Neuronal stem cell (in vitro differentiated cells): ENCODE measurements at regions not wholly inside any gene's neighbourhood (a gene's known extent, or its start where the extent isn't known, plus 50 kb on each side); places are given as distances from the start of the nearest gene placed in this dataset.

ENCODE experiments used
- DNase-seq: peaks from one replicate; pipeline ENCODE4 v3.0.0-alpha.2; 2013; ENCODE audit warnings: low spot score
- H2AFZ ChIP-seq: one replicate; pipeline ENCODE4 v1.6.1; 2013; ENCODE audit warnings: mild to moderate bottlenecking, low read length, inconsistent platforms
- H2AK5ac ChIP-seq: 2 replicates; pipeline ENCODE4 v1.6.1; 2013; ENCODE audit warnings: low read depth, mild to moderate bottlenecking, inconsistent platforms, low read length, moderate library complexity, mixed read lengths
- H2BK120ac ChIP-seq: 2 replicates; pipeline ENCODE4 v1.6.1; 2013; ENCODE audit warnings: low read depth, mild to moderate bottlenecking, inconsistent platforms, low read length, moderate library complexity, mixed read lengths
- H2BK12ac ChIP-seq: one replicate; pipeline ENCODE4 v1.6.1; 2013; ENCODE audit warnings: low read length, inconsistent platforms
- H2BK15ac ChIP-seq: 2 replicates; pipeline ENCODE4 v1.6.1; 2013; ENCODE audit warnings: mild to moderate bottlenecking, low read length, inconsistent platforms, mixed read lengths
- H2BK5ac ChIP-seq: one replicate; pipeline ENCODE4 v1.6.1; 2013; ENCODE audit warnings: inconsistent platforms, mild to moderate bottlenecking, low read length, moderate library complexity
- H3K14ac ChIP-seq: one replicate; pipeline ENCODE4 v1.6.1; 2013; ENCODE audit warnings: low read length, inconsistent platforms
- H3K18ac ChIP-seq: 2 replicates; pipeline ENCODE4 v1.6.1; 2013; ENCODE audit warnings: low read length, inconsistent platforms
- H3K23ac ChIP-seq: 2 replicates; pipeline ENCODE4 v1.6.1; 2013; ENCODE audit warnings: low read depth, mild to moderate bottlenecking, mixed read lengths, low read length, inconsistent platforms; ENCODE audit not compliant: poor library complexity
- H3K27ac ChIP-seq: replicated peaks from 3 replicates; pipeline ENCODE4 v1.5.1; 2013; ENCODE audit warnings: low read length, inconsistent platforms
- H3K27me3 ChIP-seq, 3 experiments: 2 replicates each; pipeline ENCODE4 v1.6.1; 2013; ENCODE audit warnings: low read length in 3 of 3, mild to moderate bottlenecking in 2 of 3, inconsistent platforms in 1 of 3, low read depth in 1 of 3, mixed read lengths in 1 of 3, moderate library complexity in 1 of 3; ENCODE audit not compliant: control insufficient read depth in 3 of 3, insufficient read depth in 3 of 3
- H3K36me3 ChIP-seq, 2 donors: replicated peaks in 1 of 2; 2 replicates each; pipeline ENCODE4 v1.6.1; 2013; ENCODE audit warnings: low read length in 2 of 2; ENCODE audit not compliant: control insufficient read depth in 2 of 2, insufficient read depth in 2 of 2
- H3K4ac ChIP-seq: 2 replicates; pipeline ENCODE4 v1.6.1; 2013; ENCODE audit warnings: inconsistent platforms, mild to moderate bottlenecking, low read length, moderate library complexity
- H3K4me1 ChIP-seq, 2 donors: 1 replicate in 1 of 2; 2 replicates in 1 of 2; pipeline ENCODE4 v1.6.1; 2013; ENCODE audit warnings: low read length in 2 of 2, low read depth in 1 of 2; ENCODE audit not compliant: control insufficient read depth in 2 of 2, insufficient read depth in 1 of 2
- H3K4me2 ChIP-seq: one replicate; pipeline ENCODE4 v1.6.1; 2013; ENCODE audit warnings: mild to moderate bottlenecking, low read length, inconsistent platforms; ENCODE audit not compliant: insufficient read depth, poor library complexity, severe bottlenecking
- H3K4me3 ChIP-seq, 2 donors: 2 replicates each; pipeline ENCODE4 v1.5.1; 2013; ENCODE audit warnings: low read length in 2 of 2, mild to moderate bottlenecking in 2 of 2, inconsistent platforms in 1 of 2, moderate library complexity in 1 of 2
- H3K79me1 ChIP-seq: one replicate; pipeline ENCODE4 v1.6.1; 2013; ENCODE audit warnings: low read depth, mild to moderate bottlenecking, inconsistent platforms, low read length, moderate library complexity
- H3K9ac ChIP-seq: one replicate; pipeline ENCODE4 v1.6.1; 2013; ENCODE audit warnings: mild to moderate bottlenecking, low read depth, low read length, inconsistent platforms; ENCODE audit not compliant: poor library complexity
- H3K9me3 ChIP-seq, 2 donors: replicated peaks in 1 of 2; 2 replicates each; pipeline versions ENCODE3 to v1.6.1; 2013; ENCODE audit warnings: low read length in 2 of 2, mild to moderate bottlenecking in 2 of 2, inconsistent platforms in 1 of 2, low read depth in 1 of 2, mixed read lengths in 1 of 2, moderate library complexity in 1 of 2; ENCODE audit not compliant: control insufficient read depth in 2 of 2, insufficient read depth in 1 of 2
- H4K8ac ChIP-seq: one replicate; pipeline ENCODE4 v1.6.1; 2013; ENCODE audit warnings: low read depth, mild to moderate bottlenecking, inconsistent platforms, low read length, moderate library complexity
- H4K91ac ChIP-seq: one replicate; pipeline ENCODE4 v1.6.1; 2013; ENCODE audit warnings: low read length, low read depth, mild to moderate bottlenecking, inconsistent platforms; ENCODE audit not compliant: poor library complexity
- WGBS, 2 donors: extraction: QIAGEN DNeasy Blood & Tissue Kit; methylation state at CpG; one replicate each; pipeline ENCODE4 v1.1.7; 2013; ENCODE audit warnings: missing lambda C conversion rate in 2 of 2, mixed read lengths in 1 of 2; ENCODE audit not compliant: insufficient read length in 2 of 2, insufficient replicate concordance in 1 of 2; ENCODE audit errors: extremely low coverage in 2 of 2; 5-methylcytosine and 5-hydroxymethylcytosine counted together

- no peak for DNase-seq
- Histone ChIP-seq H2BK5ac (no peak overlapping the region), H2AFZ (no peak overlapping the region), H3K4ac (no peak overlapping the region), H3K27me3 (no peaks in the 10 kb centered on the region), H2BK12ac (no peak overlapping the region), H4K8ac (no peak overlapping the region), H3K27ac (no peak overlapping the region), H3K4me2 (no peak overlapping the region), H3K9me3 (no peaks in the 10 kb centered on the region), H3K14ac (no peak overlapping the region), H4K91ac (no peak overlapping the region), H3K36me3 (no peaks in the 10 kb centered on the region), H3K79me1 (no peaks in the 10 kb centered on the region), H3K4me3 (no peak overlapping the region), H2BK120ac (no peak overlapping the region), H3K4me1 (no peaks in the 10 kb centered on the region), H3K18ac (no peak overlapping the region), H2AK5ac (no peak overlapping the region), H2BK15ac (no peak overlapping the region), H3K9ac (no peak overlapping the region), H3K23ac (no peak overlapping the region)
- WGBS, 2 donors, result no CpG with 5 or more reads among the region's 5 CpGs
These were observed 472.8 kb downstream of the TMA16 start for GRCh38 chr4:163967263-163967662.

GRCh38 chr4:163967710-163968109, 473.2 kb downstream of the TMA16 start:
- H2BK120ac ChIP-seq, result no peak overlapping the region
- H2BK15ac ChIP-seq, result no peak overlapping the region
- no CpG with 5 or more reads among the region's 1 CpG for WGBS, 2 donors

GRCh38 chr4:163969291-163969690, 474.8 kb downstream of the TMA16 start:
- Histone ChIP-seq H3K18ac (no peak overlapping the region), H4K91ac (no peak overlapping the region), H3K36me3 (no peaks in the 10 kb centered on the region), H2BK15ac (no peak overlapping the region), H3K4ac (no peak overlapping the region), H2AK5ac (no peak overlapping the region), H3K14ac (no peak overlapping the region), H3K23ac (no peak overlapping the region), H3K4me1 (no peaks in the 10 kb centered on the region), H3K27ac (no peak overlapping the region), H3K4me3 (no peak overlapping the region), H2AFZ (no peak overlapping the region), H2BK12ac (no peak overlapping the region), H3K9me3 (no peaks in the 10 kb centered on the region), H3K79me1 (no peaks in the 10 kb centered on the region), H3K9ac (no peak overlapping the region), H3K4me2 (no peak overlapping the region), H4K8ac (no peak overlapping the region), H2BK120ac (no peak overlapping the region), H3K27me3 (no peaks in the 10 kb centered on the region), H2BK5ac (no peak overlapping the region)
- DNase-seq, result no peak
- no CpG with 5 or more reads among the region's 4 CpGs for WGBS, 2 donors

More at GRCh38 chr4:163967710-163968109, 473.2 kb downstream of the TMA16 start:
- no peaks in the 10 kb centered on the region for H3K79me1 ChIP-seq
- H3K14ac ChIP-seq, result no peak overlapping the region
- no peak overlapping the region for H3K4ac ChIP-seq
- H2BK5ac ChIP-seq, result no peak overlapping the region
- H3K4me1 ChIP-seq, result no peaks in the 10 kb centered on the region
- H3K4me2 ChIP-seq, result no peak overlapping the region
- H3K4me3 ChIP-seq, result no peak overlapping the region
- no peak overlapping the region for H3K9ac ChIP-seq
- no peak for DNase-seq
- no peak overlapping the region for H4K91ac ChIP-seq
- H3K23ac ChIP-seq, result no peak overlapping the region
- H3K27ac ChIP-seq, result no peak overlapping the region
- H2AK5ac ChIP-seq, result no peak overlapping the region
- H3K27me3 ChIP-seq, result no peaks in the 10 kb centered on the region
- H2BK12ac ChIP-seq, result no peak overlapping the region
- no peak overlapping the region for H4K8ac ChIP-seq
- no peak overlapping the region for H3K18ac ChIP-seq
- no peaks in the 10 kb centered on the region for H3K36me3 ChIP-seq
- H3K9me3 ChIP-seq, result no peaks in the 10 kb centered on the region
- H2AFZ ChIP-seq, result no peak overlapping the region

GRCh38 chr4:163976588-163976987, 482.1 kb downstream of the TMA16 start:
- Histone ChIP-seq H3K4me3 (no peak overlapping the region), H3K27ac (no peak overlapping the region), H2BK120ac (no peak overlapping the region), H2AFZ (no peak overlapping the region), H3K36me3 (no peaks in the 10 kb centered on the region), H3K23ac (no peak overlapping the region), H3K14ac (no peak overlapping the region), H2BK12ac (no peak overlapping the region), H3K79me1 (no peaks in the 10 kb centered on the region), H4K91ac (no peak overlapping the region), H2AK5ac (no peak overlapping the region), H3K9ac (no peak overlapping the region), H3K4me2 (no peak overlapping the region), H3K4ac (no peak overlapping the region), H4K8ac (no peak overlapping the region), H2BK5ac (no peak overlapping the region), H3K18ac (no peak overlapping the region), H3K9me3 (no peaks in the 10 kb centered on the region), H3K27me3 (no peaks in the 10 kb centered on the region), H2BK15ac (no peak overlapping the region), H3K4me1 (peaks cover 0 to 6% of the 10 kb centered on the region in 2 donors)
- WGBS, 2 donors, result no CpG with 5 or more reads among the region's 6 CpGs
- DNase-seq, result no peak
